Suppressor macrophage (primary cell): ENCODE measurements at regions not wholly inside any gene's neighbourhood (a gene's known extent, or its start where the extent isn't known, plus 50 kb on each side); places are given as distances from the start of the nearest gene placed in this dataset.
"Not testable (repeated sequence)": the region's sequence is repeated elsewhere in the genome, so short reads cannot be mapped to it uniquely, and the experiment has no call there.

Experiments
- DNase-seq, 4 experiments: peaks; one replicate each; pipeline ENCODE4 v3.0.0-alpha.2; 2020 to 2022

DNA sequence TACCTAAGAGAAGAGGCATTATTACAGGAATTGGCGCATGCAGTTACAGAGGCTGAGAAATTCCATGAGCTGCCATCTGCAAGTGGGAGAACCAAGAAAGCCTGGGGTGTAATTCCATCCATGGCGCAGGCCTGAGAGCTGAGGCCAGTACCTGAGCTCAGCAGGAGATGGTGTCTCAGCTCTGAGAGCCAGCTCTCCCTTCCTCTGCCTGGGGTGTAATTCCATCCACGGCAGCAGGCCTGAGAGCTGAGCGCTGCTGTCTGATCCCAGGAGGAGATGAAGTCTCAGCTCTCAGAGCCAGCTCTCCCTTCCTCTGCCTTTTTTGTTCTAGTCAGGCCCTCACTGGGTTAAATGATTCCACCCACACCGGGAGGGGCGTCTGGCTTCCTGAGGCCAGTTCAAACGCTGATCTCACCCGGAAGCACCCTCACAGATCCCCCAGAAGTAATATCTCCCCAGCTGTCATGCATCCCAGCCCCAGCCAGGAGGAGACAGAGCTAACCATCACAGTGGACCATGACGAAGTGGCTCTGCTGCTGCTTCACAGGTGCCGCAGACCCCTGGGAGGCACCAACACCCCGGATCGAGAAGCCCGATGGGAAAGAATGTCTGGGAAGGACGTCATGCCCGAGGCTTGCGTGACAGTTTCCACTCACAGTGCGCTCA, 4454.9 kb upstream of the TPTE start:
- DNase-seq: not testable (repeated sequence)

DNA sequence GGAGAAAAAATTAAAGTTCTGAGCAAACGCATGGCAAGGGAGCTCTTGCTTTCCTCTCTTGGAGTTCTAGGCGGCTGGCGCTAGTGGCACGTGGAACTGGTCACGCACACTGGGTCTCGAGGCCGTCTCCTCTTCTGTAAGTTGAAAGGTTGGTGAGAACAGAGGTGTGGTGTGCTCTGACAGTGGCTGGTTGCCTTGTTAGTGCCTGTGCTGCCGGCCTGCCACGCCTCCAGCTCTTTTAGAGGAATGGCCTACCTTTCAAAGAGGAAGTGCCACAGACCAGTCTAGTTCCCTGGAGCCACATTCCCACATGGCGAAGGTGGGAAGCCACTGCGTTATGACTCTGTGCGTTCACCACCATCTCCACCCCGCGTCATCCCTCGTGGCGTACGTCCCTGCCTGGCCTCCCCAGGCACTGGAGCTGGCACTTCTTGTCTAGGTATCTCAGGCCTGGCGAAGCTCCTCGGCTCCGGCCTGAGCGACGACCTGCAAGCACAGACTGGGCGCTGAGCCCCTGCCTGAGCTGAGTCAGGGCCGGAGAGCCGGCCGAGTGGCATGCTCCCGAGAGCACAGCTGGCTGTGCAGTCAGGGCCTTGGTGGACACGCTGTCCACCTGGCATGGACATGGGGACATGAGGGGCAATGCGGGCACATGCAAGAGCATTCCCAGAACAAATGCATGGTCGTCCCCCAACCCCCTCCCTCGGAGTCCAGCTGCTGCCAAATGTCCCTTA, 4453.1 kb upstream of the TPTE start:
- DNase-seq: not testable (repeated sequence)

DNA sequence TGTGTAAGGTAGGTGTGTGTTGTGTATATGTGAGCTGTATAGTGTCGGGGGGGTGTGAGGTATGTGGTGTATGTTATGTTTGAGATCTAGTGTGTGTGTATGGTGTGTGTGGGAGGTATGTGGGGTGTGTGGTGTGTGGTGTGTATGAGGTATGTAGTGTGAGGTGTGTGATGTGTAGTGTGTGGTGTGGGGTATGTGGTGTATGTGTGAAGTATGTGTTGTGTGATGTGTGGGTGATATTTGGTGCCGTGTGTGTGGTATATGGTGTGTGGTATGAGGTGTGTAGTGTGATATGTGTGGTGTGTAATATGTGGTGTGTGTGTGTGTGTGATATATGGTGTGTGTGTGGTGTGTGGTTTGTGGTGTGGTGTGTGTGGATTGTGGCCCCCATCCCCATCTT, 4451.2 kb upstream of the TPTE start:
- DNase-seq: not testable (repeated sequence)

DNA sequence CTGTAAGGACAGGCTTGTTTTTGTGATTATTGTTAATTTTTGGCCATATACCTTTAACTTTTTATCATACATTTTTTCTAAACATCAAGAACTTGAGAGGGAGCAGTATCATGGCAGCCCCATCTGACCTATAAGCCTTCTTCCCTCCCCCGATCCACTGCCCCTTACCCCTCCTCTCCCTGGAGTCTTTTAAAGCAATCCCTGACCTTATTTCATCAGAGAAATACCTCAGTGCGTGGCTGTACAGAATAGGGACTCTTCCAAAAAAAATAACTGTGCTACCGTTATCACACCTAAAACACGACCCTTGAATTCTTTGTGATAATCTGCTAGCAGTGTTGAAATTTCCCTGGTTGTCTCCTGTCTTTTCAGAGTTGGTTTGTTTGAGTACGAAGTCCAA, 4448.7 kb upstream of the TPTE start:
- DNase-seq: not testable (repeated sequence)

- not testable (repeated sequence) for DNase-seq
These were observed 4447.2 kb upstream of the TPTE start for GRCh38 chr21:6073993-6074705.

DNA sequence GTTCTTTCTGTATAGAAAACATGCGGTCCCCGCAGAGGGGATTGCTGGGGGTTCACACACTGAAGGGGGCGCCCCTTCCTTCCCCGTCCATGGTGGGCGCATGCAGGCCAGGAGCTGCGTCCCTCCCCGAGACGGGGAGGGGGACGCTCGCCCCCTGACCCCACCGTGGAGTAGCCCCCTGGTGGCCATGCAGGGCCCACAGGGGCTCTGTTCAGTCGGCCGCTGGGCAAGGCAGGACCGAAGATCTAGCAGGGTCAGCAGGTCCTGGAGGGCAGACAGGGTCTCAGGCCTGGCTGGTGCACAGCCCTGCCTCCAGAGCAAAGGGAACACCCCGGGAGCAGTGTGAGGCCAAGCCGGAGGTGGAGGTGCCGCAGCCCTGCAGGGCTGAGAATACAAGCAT, 4446.4 kb upstream of the TPTE start:
- not testable (repeated sequence) for DNase-seq

DNA sequence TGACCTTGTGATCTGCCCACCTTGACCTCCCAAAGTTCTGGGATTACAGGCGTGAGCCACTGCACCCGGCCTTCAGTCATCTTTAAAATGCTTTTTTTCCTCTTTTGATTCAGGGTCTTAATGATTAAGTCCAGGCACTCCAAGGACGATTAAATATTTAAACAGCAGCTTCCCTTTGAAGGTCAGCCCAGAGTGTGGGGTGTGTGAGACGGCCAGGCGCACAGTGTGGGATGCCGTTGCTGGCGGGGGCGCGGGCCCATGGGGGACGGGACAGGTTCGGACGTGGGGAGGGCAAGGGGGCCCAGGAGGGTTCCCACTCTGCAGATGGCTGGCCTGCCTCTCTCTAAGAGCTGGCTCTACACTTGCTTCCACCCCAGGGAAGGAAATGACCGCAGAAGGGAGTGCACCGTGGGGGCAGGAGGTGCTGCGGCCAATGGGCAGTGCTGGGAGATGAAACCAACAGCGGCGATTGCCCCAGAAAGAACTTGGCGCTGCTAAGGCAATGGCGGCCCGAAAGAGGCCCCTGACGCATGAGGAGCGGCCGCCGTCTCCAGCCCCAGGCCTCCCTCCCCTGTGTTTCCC, 4445.7 kb upstream of the TPTE start:
- DNase-seq: not testable (repeated sequence)

GRCh38 chr21:6077358-6077757, 4444.0 kb upstream of the TPTE start:
- not testable (repeated sequence) for DNase-seq

DNA sequence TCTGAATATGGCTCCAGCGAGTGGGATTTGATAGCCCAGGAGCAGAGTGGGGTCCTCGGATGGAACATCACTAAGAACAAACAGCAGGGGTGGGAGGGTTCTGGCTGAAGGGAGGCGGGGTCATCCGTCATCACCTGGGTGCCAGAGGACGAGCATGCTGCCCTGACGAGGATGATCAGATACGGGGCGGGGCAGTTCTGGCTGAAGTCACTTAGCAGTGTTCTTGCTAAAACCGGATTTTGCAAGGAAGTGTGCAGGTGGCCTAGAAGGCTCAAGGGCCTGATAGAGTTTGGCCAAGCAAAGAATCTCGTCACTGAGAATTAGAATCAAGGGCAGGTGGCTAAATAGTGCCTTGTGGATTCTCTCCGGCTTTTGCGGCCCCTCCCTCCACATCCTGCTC, 4442.5 kb upstream of the TPTE start:
- not testable (repeated sequence) for DNase-seq

DNA sequence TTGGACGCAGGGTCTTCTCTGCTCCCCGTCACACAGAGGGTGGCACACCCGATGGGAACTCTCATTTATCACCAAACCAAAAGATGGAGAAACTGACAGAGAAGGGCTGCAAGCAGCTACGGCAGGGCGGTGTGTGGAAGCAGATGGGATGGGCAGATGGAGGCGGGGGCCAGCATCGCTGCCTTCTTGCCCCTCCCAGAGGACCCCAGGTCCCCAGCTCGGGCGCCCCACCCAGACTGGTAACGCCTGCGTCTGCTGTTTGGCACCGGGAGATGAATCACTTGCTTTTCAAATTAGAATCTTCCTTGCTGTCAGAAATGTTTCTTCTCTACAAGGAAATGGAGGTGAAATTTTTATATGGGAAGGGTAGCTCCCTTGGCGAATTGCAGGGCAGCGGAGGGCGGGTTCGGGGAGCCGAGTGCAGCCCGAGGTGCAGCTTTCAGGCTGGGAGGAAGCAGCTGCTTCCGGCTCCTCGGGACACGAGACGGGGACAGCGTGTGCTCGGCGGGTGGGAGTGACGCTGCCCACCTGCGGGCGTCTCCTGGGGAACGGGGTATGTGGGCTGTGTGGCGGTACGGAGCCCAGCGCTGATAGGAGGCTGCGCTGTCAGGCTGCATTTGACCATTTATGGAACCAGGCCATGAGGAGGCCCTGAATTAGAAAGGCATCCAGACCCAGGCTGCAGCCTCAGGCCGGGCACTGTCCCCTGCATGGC, 4440.3 kb upstream of the TPTE start:
- not testable (repeated sequence) for DNase-seq

GRCh38 chr21:6082166-6082565, 4439.2 kb upstream of the TPTE start:
- not testable (repeated sequence) for DNase-seq

GRCh38 chr21:6083574-6084120, 4437.7 kb upstream of the TPTE start:
- not testable (repeated sequence) for DNase-seq

GRCh38 chr21:6086038-6086437, 4435.3 kb upstream of the TPTE start:
- DNase-seq: not testable (repeated sequence)

- DNase-seq: not testable (repeated sequence)
These were observed 4433.7 kb upstream of the TPTE start for GRCh38 chr21:6087579-6088178.

- DNase-seq: not testable (repeated sequence)
These were observed 4431.0 kb upstream of the TPTE start for GRCh38 chr21:6090286-6090908.

DNA sequence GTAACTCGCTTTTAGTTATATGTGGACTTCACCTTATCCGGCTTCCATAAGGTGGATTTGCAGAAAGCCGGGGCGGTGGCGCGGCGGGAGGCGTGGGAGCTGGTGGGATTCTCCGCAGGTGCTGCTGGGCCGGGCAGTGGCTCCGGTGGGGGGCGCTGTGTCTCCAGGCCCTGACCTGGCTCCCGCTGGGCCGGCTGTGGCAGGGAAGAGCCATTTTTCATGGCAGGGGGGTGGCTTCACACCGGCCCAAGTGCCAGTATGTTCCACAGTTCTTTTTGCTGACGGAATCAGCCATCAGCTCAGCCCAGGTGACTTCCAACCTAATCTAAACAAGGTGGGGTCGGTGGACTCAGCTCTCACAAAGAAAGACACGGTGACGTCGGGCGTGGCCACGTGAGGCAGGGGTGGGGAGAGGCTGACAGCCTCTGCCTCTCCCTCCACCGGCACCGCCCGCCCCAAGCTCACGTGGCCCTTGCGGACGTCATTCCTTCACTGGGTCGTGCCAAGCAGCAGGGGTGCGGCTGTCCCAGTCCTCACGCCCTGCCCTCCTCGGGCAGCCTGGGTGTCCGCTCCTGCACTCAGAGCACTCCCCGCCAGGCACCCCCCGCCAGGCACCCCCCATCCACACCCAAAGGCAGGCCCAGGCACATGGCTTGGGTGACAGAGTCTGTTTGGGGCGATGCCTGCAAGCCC, 4429.9 kb upstream of the TPTE start:
- not testable (repeated sequence) for DNase-seq

- not testable (repeated sequence) for DNase-seq
These were observed 4429.0 kb upstream of the TPTE start for GRCh38 chr21:6092401-6092800.

GRCh38 chr21:6093419-6093818, 4428.0 kb upstream of the TPTE start:
- DNase-seq: not testable (repeated sequence)

GRCh38 chr21:6093870-6094269, 4427.5 kb upstream of the TPTE start:
- DNase-seq: not testable (repeated sequence)

DNA sequence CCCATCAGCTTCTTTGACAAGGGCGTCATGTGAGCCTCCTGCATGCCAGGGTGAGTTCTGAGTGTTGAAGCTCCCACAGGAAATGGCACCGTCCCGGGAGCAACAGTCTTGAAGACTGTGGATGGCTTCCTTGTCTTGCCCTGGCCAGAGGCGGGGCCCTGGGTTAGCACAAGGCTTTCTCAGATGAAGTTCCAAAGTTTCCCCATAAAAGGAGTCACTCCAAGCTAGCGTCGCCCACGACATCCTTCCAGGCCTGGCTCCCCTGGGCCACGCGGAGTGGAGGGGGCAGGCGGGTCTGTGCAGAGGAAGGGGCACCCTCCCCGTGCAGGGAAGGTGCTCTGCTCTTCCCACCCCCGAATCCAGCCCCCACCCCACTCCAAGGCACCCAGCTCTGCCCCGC, 4426.1 kb upstream of the TPTE start:
- DNase-seq: not testable (repeated sequence)
